ENCODE measurements at regions not wholly inside any gene's neighbourhood (a gene's known extent, or its start where the extent isn't known, plus 50 kb on each side); places are given as distances from the start of the nearest gene placed in this dataset.

GRCh38 chr18:78092901-78093300 is 843.3 kb downstream of the GALR1 start:
- TF ChIP-seq POLR2A (IDR thresholded peaks at IDR 0.05) (no peak), CTCF (IDR thresholded peaks at IDR 0.05 in 8 of 11, conservative IDR thresholded peaks at IDR 0.05 in 3 of 11) (no peak), POLR2AphosphoS5 (IDR thresholded peaks at IDR 0.05) (no peak)

All from spleen (tissue), 7 donors.